RWPE2 (cell line): ENCODE measurements at regions not wholly inside any gene's neighbourhood (a gene's known extent, or its start where the extent isn't known, plus 50 kb on each side); places are given as distances from the start of the nearest gene placed in this dataset.

Experiments
- ATAC-seq: fragments of 200-7000 bp; cut with Tn5 transposase; 3 replicates; pipeline ENCODE4 v1.9.1; 2021; ENCODE audit warnings: low read depth
- DNase-seq: peaks from one replicate; pipeline ENCODE4 v3.0.0-alpha.2; 2020; ENCODE audit warnings: low spot score
- H3K27ac ChIP-seq: fragments of 450-650 bp; 2 replicates; pipeline ENCODE4 v1.5.1; 2017; ENCODE audit warnings: mild to moderate bottlenecking; ENCODE audit not compliant: poor library complexity, severe bottlenecking
- H3K27me3 ChIP-seq: fragments of 250-450 bp; sonication (Bioruptor Pico); 2 replicates; pipeline ENCODE4 v1.5.1; 2021; ENCODE audit warnings: mild to moderate bottlenecking, moderate library complexity; ENCODE audit not compliant: insufficient read depth, poor library complexity, severe bottlenecking
- H3K36me3 ChIP-seq: fragments of 250-450 bp; sonication (Bioruptor Pico); 2 replicates; pipeline ENCODE4 v1.5.1; 2020; ENCODE audit warnings: low read depth, mild to moderate bottlenecking, moderate library complexity
- H3K4me1 ChIP-seq: fragments of 250-450 bp; sonication (Bioruptor Pico); 2 replicates; pipeline ENCODE4 v1.5.1; 2021; ENCODE audit warnings: mild to moderate bottlenecking, moderate library complexity; ENCODE audit not compliant: insufficient read depth, poor library complexity, severe bottlenecking
- H3K4me3 ChIP-seq: fragments of 250-450 bp; sonication (Bioruptor Pico); 2 replicates; pipeline ENCODE4 v1.5.1; 2021; ENCODE audit warnings: mild to moderate bottlenecking, moderate library complexity; ENCODE audit not compliant: severe bottlenecking
- H3K9me3 ChIP-seq: fragments of 250-450 bp; sonication (Bioruptor Pico); 2 replicates; pipeline ENCODE4 v1.5.1; 2021; ENCODE audit warnings: mild to moderate bottlenecking, moderate library complexity; ENCODE audit not compliant: severe bottlenecking
- TF ChIP-seq, protein P1 (sequence below): fragments of 450-650 bp; IDR thresholded peaks from one replicate; pipeline ENCODE4 v1.5.1; 2017; ENCODE audit warnings: mild to moderate bottlenecking, moderate library complexity; ENCODE audit not compliant: poor library complexity, severe bottlenecking

DNA sequence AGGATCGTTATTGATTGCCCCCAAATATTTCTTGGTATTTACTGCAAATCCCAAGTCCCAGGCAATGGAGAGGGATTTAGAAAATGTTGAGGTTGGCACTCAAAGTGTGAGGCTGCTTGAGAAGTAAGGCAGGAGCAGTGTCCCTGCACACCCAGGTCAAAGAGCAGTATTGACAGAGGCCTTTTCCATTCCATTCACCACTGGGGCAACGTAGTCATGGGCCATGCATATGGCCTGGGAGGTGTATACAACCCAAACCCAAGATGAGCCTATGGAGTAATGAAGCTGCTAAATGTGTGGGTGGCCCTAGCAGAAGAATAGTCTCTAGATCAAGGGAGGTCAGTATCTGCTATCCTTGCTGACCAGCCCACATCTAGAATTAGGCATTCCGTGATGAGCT, 245.6 kb downstream of the FOXD2 start:
- no peaks in the 10 kb centered on the region for H3K4me1 ChIP-seq
- DNase-seq (no peak), ATAC-seq (no peak)
- no peaks in the 10 kb centered on the region for H3K36me3 ChIP-seq
- no peaks in the 10 kb centered on the region for H3K9me3 ChIP-seq
- TF ChIP-seq, protein P1, sequence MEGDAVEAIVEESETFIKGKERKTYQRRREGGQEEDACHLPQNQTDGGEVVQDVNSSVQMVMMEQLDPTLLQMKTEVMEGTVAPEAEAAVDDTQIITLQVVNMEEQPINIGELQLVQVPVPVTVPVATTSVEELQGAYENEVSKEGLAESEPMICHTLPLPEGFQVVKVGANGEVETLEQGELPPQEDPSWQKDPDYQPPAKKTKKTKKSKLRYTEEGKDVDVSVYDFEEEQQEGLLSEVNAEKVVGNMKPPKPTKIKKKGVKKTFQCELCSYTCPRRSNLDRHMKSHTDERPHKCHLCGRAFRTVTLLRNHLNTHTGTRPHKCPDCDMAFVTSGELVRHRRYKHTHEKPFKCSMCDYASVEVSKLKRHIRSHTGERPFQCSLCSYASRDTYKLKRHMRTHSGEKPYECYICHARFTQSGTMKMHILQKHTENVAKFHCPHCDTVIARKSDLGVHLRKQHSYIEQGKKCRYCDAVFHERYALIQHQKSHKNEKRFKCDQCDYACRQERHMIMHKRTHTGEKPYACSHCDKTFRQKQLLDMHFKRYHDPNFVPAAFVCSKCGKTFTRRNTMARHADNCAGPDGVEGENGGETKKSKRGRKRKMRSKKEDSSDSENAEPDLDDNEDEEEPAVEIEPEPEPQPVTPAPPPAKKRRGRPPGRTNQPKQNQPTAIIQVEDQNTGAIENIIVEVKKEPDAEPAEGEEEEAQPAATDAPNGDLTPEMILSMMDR = no peak
- H3K4me3 ChIP-seq = no peak overlapping the region
- no peaks in the 10 kb centered on the region for H3K27me3 ChIP-seq
- H3K27ac ChIP-seq = no peak overlapping the region

DNA sequence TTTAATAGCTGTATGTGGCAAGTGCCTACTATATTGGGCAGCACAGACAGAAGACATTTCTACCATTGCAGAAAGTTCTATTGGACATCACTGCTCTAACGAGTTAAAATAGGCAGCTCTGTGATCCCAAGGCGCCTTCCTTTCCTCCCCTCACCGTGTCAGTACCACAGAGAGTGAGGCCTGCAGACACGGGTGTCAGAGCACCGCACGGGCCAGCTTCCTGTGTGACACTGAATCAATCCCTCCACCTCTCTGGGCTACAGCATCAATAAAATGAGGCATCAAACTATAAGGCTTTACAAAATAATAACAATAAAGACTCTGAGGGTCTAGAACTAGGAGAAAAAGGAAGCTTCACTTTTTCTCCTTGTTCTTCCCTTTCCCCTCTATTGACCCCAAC, 246.7 kb downstream of the FOXD2 start:
- Histone ChIP-seq H3K4me3 (no peak overlapping the region), H3K27me3 (no peaks in the 10 kb centered on the region), H3K4me1 (no peaks in the 10 kb centered on the region), H3K36me3 (no peaks in the 10 kb centered on the region), H3K27ac (no peak overlapping the region), H3K9me3 (no peaks in the 10 kb centered on the region)
- no peak for DNase-seq
- no peak for ATAC-seq
- TF ChIP-seq, protein P1 = no peak

DNA sequence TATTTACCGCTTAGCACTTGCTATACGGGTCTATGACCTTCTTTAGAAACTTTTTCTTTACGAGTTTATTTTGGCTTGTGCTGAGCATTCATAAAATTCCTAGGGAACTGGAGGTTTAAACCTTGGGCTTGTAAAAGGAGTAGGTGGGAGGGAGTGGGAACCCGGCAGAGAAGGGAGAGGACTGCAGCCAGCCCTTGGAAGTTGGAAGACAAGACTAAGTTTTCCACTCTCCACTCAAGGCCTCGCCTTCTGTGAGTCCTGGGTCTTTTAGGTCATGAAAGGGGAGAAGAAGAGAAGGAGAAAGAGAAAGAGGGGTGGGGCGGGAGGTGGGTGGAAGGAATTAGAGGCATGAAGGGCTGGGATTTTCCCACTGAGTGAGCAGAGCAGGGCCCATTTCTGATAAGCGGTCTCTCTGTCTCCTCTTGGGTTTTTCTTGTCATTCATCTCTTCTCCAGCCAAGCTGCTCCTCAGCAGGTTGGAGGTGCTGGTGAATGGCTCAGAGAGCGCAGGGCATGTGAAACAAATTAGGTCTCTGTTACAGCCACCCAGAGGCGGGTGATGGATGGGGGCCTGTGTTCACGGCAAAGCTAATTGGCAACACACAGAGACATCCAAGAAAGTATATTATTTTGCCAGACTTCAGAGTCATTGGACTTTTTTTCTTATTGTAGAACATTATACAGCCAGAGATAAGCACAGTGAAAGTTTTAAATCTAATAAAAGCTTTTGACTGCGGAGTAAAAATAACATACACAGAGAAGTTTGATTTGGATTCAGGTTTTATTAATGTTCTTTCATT, 247.3 kb downstream of the FOXD2 start:
- TF ChIP-seq, protein P1 = no peak
- Histone ChIP-seq H3K27ac (no peak overlapping the region), H3K9me3 (no peaks in the 10 kb centered on the region), H3K36me3 (no peaks in the 10 kb centered on the region), H3K4me3 (no peak overlapping the region), H3K4me1 (no peaks in the 10 kb centered on the region), H3K27me3 (no peaks in the 10 kb centered on the region)
- no peak for ATAC-seq
- DNase-seq = no peak

DNA sequence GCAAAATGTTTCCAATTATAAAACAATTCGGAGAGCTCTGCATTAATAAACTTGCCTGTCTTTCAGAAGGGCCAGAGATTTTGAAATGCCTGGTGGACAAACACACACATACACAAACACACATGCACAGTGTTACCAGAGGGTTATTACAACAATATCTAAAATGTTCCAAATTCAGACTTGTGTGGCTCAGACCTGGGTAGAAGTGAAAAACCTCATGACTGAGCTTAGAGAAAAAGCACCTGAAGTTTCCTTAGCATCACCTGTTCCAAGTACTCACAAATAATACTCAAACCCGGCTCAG, 247.9 kb downstream of the FOXD2 start:
- TF ChIP-seq, protein P1 = no peak
- Histone ChIP-seq H3K27ac (no peak overlapping the region), H3K9me3 (no peaks in the 10 kb centered on the region), H3K36me3 (no peaks in the 10 kb centered on the region), H3K4me1 (no peaks in the 10 kb centered on the region), H3K4me3 (no peak overlapping the region), H3K27me3 (no peaks in the 10 kb centered on the region)
- ATAC-seq (no peak), DNase-seq (no peak)
